ENCODE measurements at regions not wholly inside any gene's neighbourhood (a gene's known extent, or its start where the extent isn't known, plus 50 kb on each side); places are given as distances from the start of the nearest gene placed in this dataset.

DNA sequence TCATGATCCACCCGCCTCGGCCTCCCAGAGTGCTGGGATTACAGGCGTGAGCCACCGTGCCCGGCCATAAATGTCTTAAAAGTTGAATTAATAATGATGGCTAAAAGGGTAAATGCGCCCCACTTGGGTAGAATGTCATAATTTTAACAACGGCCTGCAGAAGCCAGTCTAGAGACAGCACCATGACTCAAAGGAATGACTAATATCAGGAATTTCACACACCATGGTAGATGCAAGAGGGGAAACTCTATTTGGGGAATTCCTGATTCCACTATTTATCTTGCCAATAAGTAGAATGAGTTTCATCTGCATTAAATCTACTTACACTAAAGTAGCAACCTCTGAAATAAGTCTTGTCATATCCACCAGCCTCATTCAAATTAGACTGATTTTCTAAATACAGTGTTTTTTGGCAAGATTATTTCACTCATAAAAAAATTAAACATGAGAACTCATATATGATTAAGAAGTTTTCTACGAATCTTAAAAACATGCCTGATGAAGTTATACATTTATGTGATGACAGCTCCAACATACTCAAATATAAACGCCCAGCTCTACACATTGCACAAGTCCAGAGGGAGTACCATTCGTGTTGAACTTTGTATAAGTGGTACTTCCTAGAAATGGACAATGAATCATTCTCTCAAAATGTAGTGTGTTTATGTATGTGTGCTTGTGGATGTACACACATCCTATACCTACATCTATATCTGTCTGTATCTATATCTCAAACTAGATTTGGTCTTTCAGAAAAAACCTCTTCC is 309.7 kb downstream of the IRS1 start:
- TF ChIP-seq, protein P1, sequence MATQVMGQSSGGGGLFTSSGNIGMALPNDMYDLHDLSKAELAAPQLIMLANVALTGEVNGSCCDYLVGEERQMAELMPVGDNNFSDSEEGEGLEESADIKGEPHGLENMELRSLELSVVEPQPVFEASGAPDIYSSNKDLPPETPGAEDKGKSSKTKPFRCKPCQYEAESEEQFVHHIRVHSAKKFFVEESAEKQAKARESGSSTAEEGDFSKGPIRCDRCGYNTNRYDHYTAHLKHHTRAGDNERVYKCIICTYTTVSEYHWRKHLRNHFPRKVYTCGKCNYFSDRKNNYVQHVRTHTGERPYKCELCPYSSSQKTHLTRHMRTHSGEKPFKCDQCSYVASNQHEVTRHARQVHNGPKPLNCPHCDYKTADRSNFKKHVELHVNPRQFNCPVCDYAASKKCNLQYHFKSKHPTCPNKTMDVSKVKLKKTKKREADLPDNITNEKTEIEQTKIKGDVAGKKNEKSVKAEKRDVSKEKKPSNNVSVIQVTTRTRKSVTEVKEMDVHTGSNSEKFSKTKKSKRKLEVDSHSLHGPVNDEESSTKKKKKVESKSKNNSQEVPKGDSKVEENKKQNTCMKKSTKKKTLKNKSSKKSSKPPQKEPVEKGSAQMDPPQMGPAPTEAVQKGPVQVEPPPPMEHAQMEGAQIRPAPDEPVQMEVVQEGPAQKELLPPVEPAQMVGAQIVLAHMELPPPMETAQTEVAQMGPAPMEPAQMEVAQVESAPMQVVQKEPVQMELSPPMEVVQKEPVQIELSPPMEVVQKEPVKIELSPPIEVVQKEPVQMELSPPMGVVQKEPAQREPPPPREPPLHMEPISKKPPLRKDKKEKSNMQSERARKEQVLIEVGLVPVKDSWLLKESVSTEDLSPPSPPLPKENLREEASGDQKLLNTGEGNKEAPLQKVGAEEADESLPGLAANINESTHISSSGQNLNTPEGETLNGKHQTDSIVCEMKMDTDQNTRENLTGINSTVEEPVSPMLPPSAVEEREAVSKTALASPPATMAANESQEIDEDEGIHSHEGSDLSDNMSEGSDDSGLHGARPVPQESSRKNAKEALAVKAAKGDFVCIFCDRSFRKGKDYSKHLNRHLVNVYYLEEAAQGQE (IDR thresholded peaks at IDR 0.05; ENCODE audit: insufficient replicate concordance, low read depth), result no peak
- DNase-seq (ENCODE audit: low read depth in 1 of 2, low spot score in 1 of 2), result no peak
- Histone ChIP-seq H3K27ac (replicated peaks) (no peak overlapping the region), H3K4me3 (replicated peaks; ENCODE audit: insufficient read depth, low read length) (no peak overlapping the region), H3K27me3 (ENCODE audit: insufficient read depth, poor library complexity, severe bottlenecking) (no peaks in the 10 kb centered on the region)

DNA sequence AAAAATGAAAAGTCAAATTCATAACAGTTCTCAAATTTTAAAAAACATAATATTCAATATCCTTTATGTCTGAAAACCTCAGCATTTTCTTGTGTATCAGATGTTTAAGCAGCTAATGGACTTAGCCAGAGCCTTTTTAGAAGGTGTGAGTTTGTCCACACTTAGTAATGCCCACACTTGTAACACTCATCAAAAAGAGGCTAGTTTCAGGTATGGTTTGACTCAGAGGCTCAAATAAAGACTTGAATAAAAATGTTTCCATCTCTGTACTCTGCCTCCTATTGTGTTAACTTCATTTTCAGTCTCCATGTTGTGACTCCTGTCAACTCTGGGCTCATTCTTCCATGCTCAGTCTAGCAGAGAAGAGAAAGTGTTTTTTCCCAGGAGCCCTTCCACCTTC is 311.6 kb downstream of the IRS1 start:
- H3K27ac ChIP-seq (replicated peaks), result no peak overlapping the region
- H3K27me3 ChIP-seq (ENCODE audit: insufficient read depth, poor library complexity, severe bottlenecking), result no peaks in the 10 kb centered on the region
- H3K4me3 ChIP-seq (replicated peaks; ENCODE audit: insufficient read depth, low read length), result no peak overlapping the region
- no peak for DNase-seq (ENCODE audit: low read depth in 1 of 2, low spot score in 1 of 2)
- TF ChIP-seq, protein P2, sequence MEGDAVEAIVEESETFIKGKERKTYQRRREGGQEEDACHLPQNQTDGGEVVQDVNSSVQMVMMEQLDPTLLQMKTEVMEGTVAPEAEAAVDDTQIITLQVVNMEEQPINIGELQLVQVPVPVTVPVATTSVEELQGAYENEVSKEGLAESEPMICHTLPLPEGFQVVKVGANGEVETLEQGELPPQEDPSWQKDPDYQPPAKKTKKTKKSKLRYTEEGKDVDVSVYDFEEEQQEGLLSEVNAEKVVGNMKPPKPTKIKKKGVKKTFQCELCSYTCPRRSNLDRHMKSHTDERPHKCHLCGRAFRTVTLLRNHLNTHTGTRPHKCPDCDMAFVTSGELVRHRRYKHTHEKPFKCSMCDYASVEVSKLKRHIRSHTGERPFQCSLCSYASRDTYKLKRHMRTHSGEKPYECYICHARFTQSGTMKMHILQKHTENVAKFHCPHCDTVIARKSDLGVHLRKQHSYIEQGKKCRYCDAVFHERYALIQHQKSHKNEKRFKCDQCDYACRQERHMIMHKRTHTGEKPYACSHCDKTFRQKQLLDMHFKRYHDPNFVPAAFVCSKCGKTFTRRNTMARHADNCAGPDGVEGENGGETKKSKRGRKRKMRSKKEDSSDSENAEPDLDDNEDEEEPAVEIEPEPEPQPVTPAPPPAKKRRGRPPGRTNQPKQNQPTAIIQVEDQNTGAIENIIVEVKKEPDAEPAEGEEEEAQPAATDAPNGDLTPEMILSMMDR (IDR thresholded peaks at IDR 0.05; ENCODE audit: insufficient read depth, low read length), result no peak
- TF ChIP-seq POLR2AphosphoS5 (IDR thresholded peaks at IDR 0.05; ENCODE audit: low read depth), result no peak
- no peak for TF ChIP-seq GABPA (IDR thresholded peaks at IDR 0.05; ENCODE audit: low read depth)
- TF ChIP-seq, protein P1 (IDR thresholded peaks at IDR 0.05; ENCODE audit: insufficient replicate concordance, low read depth), result no peak
- TF ChIP-seq SPI1 (IDR thresholded peaks at IDR 0.05; ENCODE audit: borderline replicate concordance, low read depth), result no peak

DNA sequence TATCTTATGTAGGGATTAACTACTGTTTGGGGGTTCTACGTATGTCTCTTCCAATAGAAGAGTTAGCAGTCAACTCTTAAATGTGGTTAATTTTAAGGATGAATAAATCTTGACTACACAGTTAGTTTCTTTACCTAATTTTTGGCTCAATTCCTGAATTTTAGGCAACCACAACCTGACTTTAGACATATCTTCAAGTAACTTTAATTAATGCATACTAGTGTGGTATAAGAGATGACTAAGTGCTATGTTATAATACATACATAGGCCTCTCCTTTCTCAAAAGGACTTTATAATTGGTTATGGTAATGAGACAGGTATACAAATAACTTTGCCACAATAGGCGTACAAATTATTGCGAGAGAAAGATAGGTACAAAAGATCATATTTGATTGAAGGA is 312.0 kb downstream of the IRS1 start:
- no peak for DNase-seq (ENCODE audit: low read depth in 1 of 2, low spot score in 1 of 2)
- Histone ChIP-seq H3K27me3 (ENCODE audit: insufficient read depth, poor library complexity, severe bottlenecking) (no peaks in the 10 kb centered on the region), H3K27ac (replicated peaks) (no peak overlapping the region), H3K4me3 (replicated peaks; ENCODE audit: insufficient read depth, low read length) (no peak overlapping the region)
- TF ChIP-seq SPI1 (IDR thresholded peaks at IDR 0.05; ENCODE audit: borderline replicate concordance, low read depth) (no peak), POLR2AphosphoS5 (IDR thresholded peaks at IDR 0.05; ENCODE audit: low read depth) (no peak)

- no peaks in the 10 kb centered on the region for H3K27me3 ChIP-seq (ENCODE audit: insufficient read depth, poor library complexity, severe bottlenecking)
- no peak overlapping the region for H3K27ac ChIP-seq (replicated peaks)
- no peak for DNase-seq (ENCODE audit: low read depth in 1 of 2, low spot score in 1 of 2)
- no peak for TF ChIP-seq SPI1 (IDR thresholded peaks at IDR 0.05; ENCODE audit: borderline replicate concordance, low read depth)
- TF ChIP-seq POLR2AphosphoS5 (IDR thresholded peaks at IDR 0.05; ENCODE audit: low read depth), result no peak
- TF ChIP-seq, protein P2 (IDR thresholded peaks at IDR 0.05; ENCODE audit: insufficient read depth, low read length), result no peak
- TF ChIP-seq, protein P1 (IDR thresholded peaks at IDR 0.05; ENCODE audit: insufficient replicate concordance, low read depth), result no peak
- no peak for TF ChIP-seq GABPA (IDR thresholded peaks at IDR 0.05; ENCODE audit: low read depth)
- H3K4me3 ChIP-seq (replicated peaks; ENCODE audit: insufficient read depth, low read length), result no peak overlapping the region
Measured at GRCh38 chr2:226483745-226484619, 315.6 kb downstream of the IRS1 start.
